GM23248 (cell line): ENCODE measurements at regions not wholly inside any gene's neighbourhood (a gene's known extent, or its start where the extent isn't known, plus 50 kb on each side); places are given as distances from the start of the nearest gene placed in this dataset.

ENCODE experiments used
- DNase-seq: peaks from one replicate; pipeline ENCODE4 v3.0.0-alpha.2; 2015
- H2AFZ ChIP-seq: fragments of 200-600 bp; sonication (generic); 2 replicates; pipeline ENCODE4 v1.6.1; 2016; ENCODE audit warnings: antibody characterized with exemption
- H3F3A ChIP-seq: fragments of 200-600 bp; sonication (generic); 2 replicates; pipeline ENCODE4 v1.6.1; 2016; ENCODE audit warnings: mild to moderate bottlenecking, antibody characterized with exemption, mixed run types; ENCODE audit not compliant: insufficient read depth
- H3K27ac ChIP-seq: fragments of 200-600 bp; sonication (generic); 2 replicates; pipeline ENCODE4 v1.5.1; 2016; ENCODE audit warnings: mild to moderate bottlenecking
- H3K27me3 ChIP-seq: fragments of 200-600 bp; sonication (generic); replicated peaks from 2 replicates; pipeline ENCODE4 v1.6.1; 2016; ENCODE audit warnings: mild to moderate bottlenecking; ENCODE audit not compliant: insufficient read depth
- H3K36me3 ChIP-seq: fragments of 200-600 bp; sonication (generic); 2 replicates; pipeline ENCODE4 v1.6.1; 2016; ENCODE audit warnings: low read depth, mild to moderate bottlenecking
- H3K4me1 ChIP-seq: fragments of 200-600 bp; sonication (generic); 2 replicates; pipeline ENCODE4 v1.6.1; 2016; ENCODE audit warnings: mild to moderate bottlenecking; ENCODE audit not compliant: insufficient read depth
- H3K4me2 ChIP-seq: fragments of 200-600 bp; sonication (generic); one replicate; pipeline ENCODE4 v1.6.1; 2016; ENCODE audit warnings: mild to moderate bottlenecking; ENCODE audit not compliant: unreplicated experiment
- H3K4me3 ChIP-seq: fragments of 200-600 bp; sonication (generic); 2 replicates; pipeline ENCODE4 v1.5.1; 2016; ENCODE audit warnings: mild to moderate bottlenecking
- H3K79me2 ChIP-seq: fragments of 200-600 bp; sonication (generic); 2 replicates; pipeline ENCODE4 v1.6.1; 2016; ENCODE audit warnings: mild to moderate bottlenecking; ENCODE audit not compliant: insufficient read depth
- H3K9ac ChIP-seq: fragments of 200-600 bp; sonication (generic); 2 replicates; pipeline ENCODE4 v1.6.1; 2016; ENCODE audit warnings: mild to moderate bottlenecking
- H3K9me2 ChIP-seq: fragments of 200-600 bp; sonication (generic); 2 replicates; pipeline ENCODE4 v1.6.1; 2016; ENCODE audit warnings: mixed run types, mild to moderate bottlenecking, moderate library complexity; ENCODE audit not compliant: insufficient read depth
- H3K9me3 ChIP-seq: fragments of 200-600 bp; sonication (generic); one replicate; pipeline ENCODE4 v1.6.1; 2017; ENCODE audit warnings: low read depth
- H4K20me1 ChIP-seq: fragments of 200-600 bp; sonication (generic); 2 replicates; pipeline ENCODE4 v1.6.0; 2016; ENCODE audit not compliant: insufficient read depth
- EZH2 ChIP-seq: fragments of 200-600 bp; sonication (generic); IDR thresholded peaks from 2 replicates; pipeline ENCODE4 v1.6.1; 2018; ENCODE audit warnings: antibody characterized with exemption, mild to moderate bottlenecking; ENCODE audit not compliant: insufficient read depth, poor library complexity, severe bottlenecking
- EZH2phosphoT487 ChIP-seq: fragments of 200-600 bp; sonication (generic); IDR thresholded peaks from 2 replicates; pipeline ENCODE4 v1.6.1; 2018; ENCODE audit warnings: antibody characterized with exemption, moderate library complexity, mild to moderate bottlenecking, low read depth; ENCODE audit not compliant: insufficient read depth
- WGBS, 2 experiments: methylation state at CpG; one replicate each; pipeline ENCODE4 v1.1.6; 2015 to 2017; ENCODE audit warnings: low lambda C conversion rate in 2 of 2, low coverage in 1 of 2; ENCODE audit errors: missing lambda C conversion rate in 2 of 2; 5-methylcytosine and 5-hydroxymethylcytosine counted together
- in situ Hi-C: fragments of 300-500 bp; cut with MboI; formaldehyde crosslinking; loops from 2 replicates; pipeline ENCODE4 v1.15.0; 2020

- in situ Hi-C loops = no loop called here
- no peak overlapping the region for H3K27ac ChIP-seq
- H3K4me3 ChIP-seq = no peak overlapping the region
- H3K4me2 ChIP-seq = no peak overlapping the region
- H3K4me1 ChIP-seq = no peaks in the 10 kb centered on the region
- DNase-seq = no peak
- 23 to 26% methylated on average over 2 of the region's 2 CpGs for WGBS, 2 experiments
- no peak overlapping the region for H3K9ac ChIP-seq
- H3K9me3 ChIP-seq = no peaks in the 10 kb centered on the region
- no peaks in the 10 kb centered on the region for H3K27me3 ChIP-seq
- TF ChIP-seq EZH2 = no peak
- TF ChIP-seq EZH2phosphoT487 = no peak
- no peaks in the 10 kb centered on the region for H3F3A ChIP-seq
- H3K9me2 ChIP-seq = no peaks in the 10 kb centered on the region
- no peaks in the 10 kb centered on the region for H3K36me3 ChIP-seq
- H3K79me2 ChIP-seq = no peaks in the 10 kb centered on the region
- no peaks in the 10 kb centered on the region for H4K20me1 ChIP-seq
- H2AFZ ChIP-seq = no peak overlapping the region
Measured at GRCh38 chr4:136850446-136850845, 681.8 kb downstream of the PCDH18 start.

- no peak overlapping the region for H3K4me2 ChIP-seq
- 53 to 55% methylated on average over 6 of the region's 6 CpGs for WGBS, 2 experiments
- no peak for DNase-seq
- H3K9ac ChIP-seq = no peak overlapping the region
- H2AFZ ChIP-seq = no peak overlapping the region
- no peaks in the 10 kb centered on the region for H3K9me3 ChIP-seq
- H3K9me2 ChIP-seq = no peaks in the 10 kb centered on the region
- in situ Hi-C loops = no loop called here
- H3K27me3 ChIP-seq = no peaks in the 10 kb centered on the region
- no peak overlapping the region for H3K4me3 ChIP-seq
- H3K36me3 ChIP-seq = no peaks in the 10 kb centered on the region
- no peaks in the 10 kb centered on the region for H3K4me1 ChIP-seq
- TF ChIP-seq EZH2phosphoT487 (no peak), EZH2 (no peak)
- H3K27ac ChIP-seq = no peak overlapping the region
- no peaks in the 10 kb centered on the region for H3F3A ChIP-seq
- no peaks in the 10 kb centered on the region for H3K79me2 ChIP-seq
- no peaks in the 10 kb centered on the region for H4K20me1 ChIP-seq
Measured at GRCh38 chr4:136847881-136848621, 684.2 kb downstream of the PCDH18 start.

- in situ Hi-C loops = no loop called here
Measured at GRCh38 chr4:136841526-136841925, 690.8 kb downstream of the PCDH18 start.

GRCh38 chr4:136838607-136839006, 693.7 kb downstream of the PCDH18 start:
- H4K20me1 ChIP-seq = no peaks in the 10 kb centered on the region
- H3K9me3 ChIP-seq = no peaks in the 10 kb centered on the region
- H3K4me3 ChIP-seq = no peak overlapping the region
- no peaks in the 10 kb centered on the region for H3K4me1 ChIP-seq
- no peak for TF ChIP-seq EZH2
- no peak for TF ChIP-seq EZH2phosphoT487
- H3F3A ChIP-seq = no peaks in the 10 kb centered on the region
- H3K9ac ChIP-seq = no peak overlapping the region
- no peak overlapping the region for H3K4me2 ChIP-seq
- no peaks in the 10 kb centered on the region for H3K27me3 ChIP-seq
- no peaks in the 10 kb centered on the region for H3K9me2 ChIP-seq
- H3K27ac ChIP-seq = no peak overlapping the region
- H3K36me3 ChIP-seq = no peaks in the 10 kb centered on the region
- no peak for DNase-seq
- in situ Hi-C loops = no loop called here
- H2AFZ ChIP-seq = no peak overlapping the region
- H3K79me2 ChIP-seq = no peaks in the 10 kb centered on the region

More at GRCh38 chr4:136841526-136841925, 690.8 kb downstream of the PCDH18 start:
- Histone ChIP-seq H2AFZ (no peak overlapping the region), H3K4me2 (no peak overlapping the region), H3K9me3 (no peaks in the 10 kb centered on the region), H3K4me1 (no peaks in the 10 kb centered on the region), H3K79me2 (no peaks in the 10 kb centered on the region), H3K27ac (no peak overlapping the region), H3K9ac (no peak overlapping the region), H3K36me3 (no peaks in the 10 kb centered on the region), H3K27me3 (no peaks in the 10 kb centered on the region), H3F3A (no peaks in the 10 kb centered on the region), H4K20me1 (no peaks in the 10 kb centered on the region), H3K4me3 (no peak overlapping the region), H3K9me2 (no peaks in the 10 kb centered on the region)
- 10 to 15% methylated on average over 2 of the region's 2 CpGs for WGBS, 2 experiments
- DNase-seq = no peak
- TF ChIP-seq EZH2phosphoT487 (no peak), EZH2 (no peak)

GRCh38 chr4:136831553-136831952, 700.7 kb downstream of the PCDH18 start:
- Histone ChIP-seq H3K9me3 (no peaks in the 10 kb centered on the region), H3K36me3 (no peaks in the 10 kb centered on the region), H3K79me2 (no peaks in the 10 kb centered on the region), H3K9me2 (no peaks in the 10 kb centered on the region), H3K27me3 (no peaks in the 10 kb centered on the region), H3K4me1 (no peaks in the 10 kb centered on the region), H3K4me3 (no peak overlapping the region), H3K27ac (no peak overlapping the region), H3F3A (no peaks in the 10 kb centered on the region), H3K4me2 (no peak overlapping the region), H4K20me1 (no peaks in the 10 kb centered on the region), H2AFZ (no peak overlapping the region), H3K9ac (no peak overlapping the region)
- in situ Hi-C loops = no loop called here
- TF ChIP-seq EZH2phosphoT487 (no peak), EZH2 (no peak)
- 26 to 41% methylated on average over 3 of the region's 3 CpGs for WGBS, 2 experiments
- DNase-seq = no peak
